GM18951 (cell line): ENCODE measurements at regions not wholly inside any gene's neighbourhood (a gene's known extent, or its start where the extent isn't known, plus 50 kb on each side); places are given as distances from the start of the nearest gene placed in this dataset.

Experiments used
- POLR2A ChIP-seq: IDR thresholded peaks from 4 replicates; pipeline ENCODE4 v1.6.1; 2011; ENCODE audit warnings: mild to moderate bottlenecking; ENCODE audit not compliant: insufficient read length, insufficient read depth; ENCODE audit errors: extremely low read depth
- in situ Hi-C: fragments of 300-500 bp; cut with MboI; formaldehyde crosslinking; loops from one replicate; pipeline ENCODE4 v1.12.0; 2022; ENCODE audit warnings: low sequenced_read_pairs, mixed read lengths, inconsistent platforms; ENCODE audit not compliant: unreplicated experiment

DNA sequence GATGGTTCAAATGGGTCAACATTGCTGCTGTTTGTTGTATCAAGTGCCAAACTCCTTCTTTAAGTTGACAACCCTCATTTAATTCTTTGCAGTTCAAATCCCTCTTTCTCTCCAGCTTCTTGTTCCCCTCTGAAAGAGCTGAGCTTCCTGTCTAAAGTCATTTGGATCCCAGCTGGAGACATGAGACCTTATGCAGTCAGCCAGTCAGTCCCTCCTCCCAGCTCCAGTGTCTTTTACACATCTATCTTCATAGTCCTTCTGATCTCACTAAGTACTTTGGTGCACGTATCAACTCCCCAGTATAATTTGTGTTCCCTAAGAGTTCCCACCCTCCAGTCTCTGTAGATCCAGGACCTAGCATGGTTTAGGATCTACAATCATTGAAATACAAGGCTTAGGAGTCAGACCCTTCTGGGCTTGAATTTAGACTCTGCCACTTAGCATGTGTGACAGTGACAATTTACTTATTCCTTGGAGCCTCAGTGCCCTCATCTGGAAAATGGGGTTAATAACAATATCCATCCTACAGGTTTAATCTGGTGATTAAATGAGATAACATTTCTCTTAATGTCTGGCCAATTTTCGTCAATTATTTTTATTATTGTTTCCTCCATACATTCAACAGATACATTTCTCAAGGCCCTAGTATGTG lies 102.8 kb upstream of the SEMA6D start:
- in situ Hi-C loops: no loop called here
- no peak for TF ChIP-seq POLR2A

- TF ChIP-seq POLR2A: no peak
Measured at GRCh38 chr15:47616876-47617275, 100.4 kb upstream of the SEMA6D start.

DNA sequence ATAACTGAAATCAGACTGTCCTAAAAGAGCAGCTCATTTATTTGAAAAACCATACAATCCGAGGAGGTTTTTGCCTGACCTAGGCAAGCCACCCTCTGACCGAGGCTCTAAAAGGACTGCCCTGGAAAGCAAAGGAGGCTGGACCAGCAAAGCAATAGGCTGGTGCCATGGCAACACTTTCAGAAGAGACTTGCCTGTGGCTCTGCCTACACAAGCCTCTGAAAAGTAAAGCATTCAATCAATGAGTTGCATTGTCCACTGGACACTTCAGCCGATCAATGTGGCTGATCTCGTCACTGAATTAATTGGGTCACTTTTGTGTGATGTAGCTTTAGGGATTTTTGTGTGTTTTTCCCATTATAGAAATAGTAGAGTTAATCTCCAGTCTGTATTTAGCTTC lies 99.1 kb upstream of the SEMA6D start:
- in situ Hi-C loops: no loop called here
- TF ChIP-seq POLR2A: no peak

More at GRCh38 chr15:47616876-47617275, 100.4 kb upstream of the SEMA6D start:
- in situ Hi-C loops: no loop called here

DNA sequence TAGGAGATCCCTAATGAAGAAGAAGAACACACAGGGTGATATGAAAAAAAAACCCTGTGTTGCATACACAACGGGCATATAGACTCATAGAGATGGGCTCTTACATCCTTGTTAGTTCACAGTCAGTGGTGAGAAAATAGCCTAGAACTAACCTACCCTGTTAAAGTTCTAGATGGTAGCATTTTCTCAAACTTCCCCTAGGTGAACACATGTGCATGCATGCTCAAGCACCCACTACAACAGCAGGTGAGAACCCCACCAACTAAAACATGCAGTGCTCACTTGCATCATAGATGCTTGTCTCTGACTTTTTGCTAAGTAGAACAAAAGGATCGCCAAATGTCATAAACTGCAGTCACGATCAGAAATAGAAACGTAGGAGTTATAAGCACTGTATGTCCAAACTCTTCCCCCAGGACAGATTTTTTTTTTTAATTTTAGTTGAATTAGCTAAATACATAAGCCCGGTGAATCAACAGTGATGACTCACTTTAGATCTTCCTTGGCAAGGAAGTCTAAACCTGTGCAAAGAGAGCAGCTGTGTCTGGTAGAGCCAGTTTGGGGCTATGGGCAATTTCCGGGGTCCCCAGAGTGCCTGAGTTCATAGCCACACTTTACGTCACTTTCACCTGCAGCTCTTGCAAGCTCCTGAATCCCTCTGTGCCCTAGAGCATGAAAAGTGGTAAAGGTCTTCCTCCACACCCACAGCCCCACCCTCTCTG lies 96.2 kb upstream of the SEMA6D start:
- no peak for TF ChIP-seq POLR2A

DNA sequence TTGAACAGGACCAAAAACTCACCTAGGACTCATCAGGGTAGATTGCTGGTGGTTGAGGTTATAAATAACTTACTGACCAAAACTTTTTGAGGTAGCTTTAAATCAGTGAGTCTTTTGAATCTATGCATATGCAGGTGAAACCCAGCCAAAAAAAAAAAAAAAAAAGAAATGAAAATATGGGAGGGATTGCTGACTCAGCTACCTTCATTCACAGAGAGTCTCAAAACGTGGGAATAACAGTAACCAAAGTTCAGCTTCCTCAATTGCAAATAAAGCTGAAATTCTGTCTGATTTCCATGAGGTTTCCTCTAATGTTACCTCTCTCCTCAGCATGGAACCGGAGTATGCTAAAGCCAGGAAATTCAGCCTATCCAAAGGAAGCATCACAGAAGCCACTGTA lies 95.2 kb upstream of the SEMA6D start:
- TF ChIP-seq POLR2A: no peak
- in situ Hi-C loops: no loop called here

More for the DNA sequence above, 96.2 kb upstream of the SEMA6D start:
- in situ Hi-C loops: no loop called here

DNA sequence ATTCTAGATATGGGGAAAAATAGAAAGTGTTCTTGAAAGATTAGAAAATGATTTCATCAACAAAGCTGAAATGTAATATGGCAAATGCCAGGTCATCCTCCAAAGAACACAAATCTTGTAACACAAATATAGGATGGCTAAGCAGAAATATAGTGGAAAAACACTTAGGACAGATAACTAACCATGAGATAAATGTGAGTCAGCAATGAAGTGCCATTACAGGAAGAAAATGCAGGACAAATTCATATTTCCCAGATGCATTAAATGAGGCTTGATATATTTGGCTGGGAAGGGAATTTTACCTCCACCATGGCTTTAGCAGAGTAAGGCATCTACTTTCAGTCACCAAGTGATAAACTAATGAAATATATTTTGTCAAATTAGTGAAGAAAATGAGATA lies 92.8 kb upstream of the SEMA6D start:
- no peak for TF ChIP-seq POLR2A
- in situ Hi-C loops: no loop called here

DNA sequence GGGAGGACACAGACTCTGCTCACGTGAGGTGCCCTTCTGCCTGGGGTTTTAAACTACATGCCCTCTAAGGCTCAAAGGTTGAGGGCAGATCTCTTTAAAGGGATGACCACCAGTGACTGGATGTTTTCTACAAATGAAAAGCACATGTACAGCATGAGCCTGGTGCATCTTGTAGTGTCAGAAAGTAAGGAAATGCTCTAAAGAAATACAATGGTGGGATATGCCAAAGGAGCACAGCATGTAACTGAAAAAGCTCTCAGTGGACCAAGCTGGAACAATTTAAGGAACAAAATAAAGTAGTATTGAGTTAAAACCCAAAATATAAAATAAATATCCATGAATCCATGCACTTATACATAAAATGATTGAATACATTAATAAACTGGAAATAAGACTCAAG lies 78.3 kb upstream of the SEMA6D start:
- no peak for TF ChIP-seq POLR2A

GRCh38 chr15:47640079-47640478 lies 77.2 kb upstream of the SEMA6D start:
- in situ Hi-C loops: no loop called here
- TF ChIP-seq POLR2A: no peak

More for the DNA sequence above, 78.3 kb upstream of the SEMA6D start:
- in situ Hi-C loops: no loop called here

- in situ Hi-C loops: no loop called here
- no peak for TF ChIP-seq POLR2A
Measured at GRCh38 chr15:47640901-47641300, 76.4 kb upstream of the SEMA6D start.

DNA sequence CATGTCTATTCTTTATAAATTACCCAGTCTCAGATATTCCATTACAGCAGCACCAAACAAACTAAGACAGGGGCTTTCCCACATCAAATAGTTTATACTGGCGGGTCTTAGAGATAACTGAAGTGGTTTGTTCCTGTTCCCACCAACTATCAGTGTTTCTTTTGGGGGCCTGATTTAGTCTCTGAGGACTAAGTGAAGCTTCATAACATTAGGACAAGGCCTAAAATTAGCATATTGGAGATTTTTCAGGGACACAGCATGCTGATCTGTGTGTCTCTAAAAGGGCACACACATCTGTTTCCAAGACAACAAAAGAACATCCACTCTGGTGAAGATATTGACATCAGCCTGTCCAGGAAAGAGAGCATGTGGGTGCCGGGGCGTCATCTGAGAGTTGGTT lies 72.6 kb upstream of the SEMA6D start:
- TF ChIP-seq POLR2A: no peak
- in situ Hi-C loops: no loop called here

DNA sequence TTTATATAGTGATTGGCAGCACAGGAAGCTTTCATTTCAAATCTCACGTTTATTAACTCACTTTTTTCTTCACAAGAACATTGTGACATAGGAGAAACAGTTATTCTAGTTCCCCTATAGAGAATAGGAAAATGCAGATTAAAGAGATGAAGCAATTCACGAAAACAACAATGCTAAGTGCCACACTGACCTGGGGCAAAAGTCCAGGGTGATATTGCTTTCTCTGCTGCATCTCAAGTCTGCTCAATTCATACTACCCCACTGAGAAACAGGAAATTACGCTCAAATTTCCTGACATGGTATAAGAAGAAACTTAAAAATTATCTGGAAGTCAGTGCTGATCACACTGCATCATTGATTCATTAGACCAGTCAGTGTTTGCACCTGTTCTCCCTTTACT lies 66.7 kb upstream of the SEMA6D start:
- TF ChIP-seq POLR2A: no peak
- in situ Hi-C loops: no loop called here

DNA sequence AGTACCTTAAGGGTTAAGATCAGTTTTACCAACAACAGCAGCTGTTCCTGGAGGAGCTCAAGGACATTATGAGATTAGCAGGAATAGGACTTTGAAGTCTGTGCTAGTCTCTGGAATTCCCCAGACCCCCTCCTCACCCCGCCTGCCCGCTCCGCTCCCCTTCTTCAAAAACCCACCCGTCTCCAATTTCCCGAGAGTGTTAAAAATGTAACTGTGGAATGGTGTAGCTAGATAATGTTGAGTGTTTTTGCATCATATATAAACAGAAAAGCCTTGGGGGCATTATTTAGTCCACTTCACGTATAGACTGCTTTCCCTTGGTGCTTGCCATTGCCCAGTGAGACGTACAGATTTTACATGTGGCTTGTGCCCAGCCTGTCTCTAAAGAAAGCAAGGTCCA lies 65.0 kb upstream of the SEMA6D start:
- TF ChIP-seq POLR2A: no peak

GRCh38 chr15:47652844-47653243 lies 64.5 kb upstream of the SEMA6D start:
- no peak for TF ChIP-seq POLR2A

More for the DNA sequence above, 65.0 kb upstream of the SEMA6D start:
- in situ Hi-C loops: no loop called here

DNA sequence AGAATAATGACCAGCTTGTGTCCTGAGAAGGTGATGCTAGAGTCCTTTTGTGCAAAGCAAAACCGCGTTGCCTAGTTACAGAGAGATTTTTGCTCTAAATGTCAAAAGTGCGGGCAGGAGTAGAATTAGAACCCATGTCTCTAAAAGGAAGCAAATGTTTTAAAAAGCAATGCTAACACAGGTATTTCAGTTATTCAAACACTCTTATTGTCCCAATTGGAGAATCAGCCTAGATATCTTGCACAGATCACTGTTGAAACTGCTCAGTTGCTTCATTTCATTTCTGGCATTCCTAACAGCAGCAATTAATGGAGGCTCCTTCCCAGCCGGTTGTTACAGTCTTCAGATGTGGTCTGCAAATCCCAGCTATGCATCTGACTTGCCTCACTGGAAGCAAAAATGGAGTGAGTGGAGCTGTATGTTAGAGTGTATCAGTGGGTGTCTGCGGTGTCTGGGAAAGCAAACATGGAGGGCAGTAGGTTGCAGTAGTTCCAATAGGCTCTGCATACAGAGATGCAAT lies 55.6 kb upstream of the SEMA6D start:
- in situ Hi-C loops: no loop called here
- TF ChIP-seq POLR2A: no peak

More at GRCh38 chr15:47652844-47653243, 64.5 kb upstream of the SEMA6D start:
- in situ Hi-C loops: no loop called here
